HCT116 (cell line): ENCODE measurements at regions not wholly inside any gene's neighbourhood (a gene's known extent, or its start where the extent isn't known, plus 50 kb on each side); places are given as distances from the start of the nearest gene placed in this dataset.

ENCODE experiments used
- ATAC-seq: fragments of 200-7000 bp; cut with Tn5 transposase; 2 replicates; pipeline ENCODE4 v1.9.1; 2020; ENCODE audit warnings: mild to moderate bottlenecking, moderate library complexity
- BruUV-seq: library from RNA; stranded (reverse); fragments of 400-500 nt; replicated peaks from 2 replicates; lab custom pipeline; 2021; lab: Mats Ljungman, UMichigan
- CTCF ChIA-PET: fragments of 300-600 bp; sonication (Branson Sonifier 250); formaldehyde crosslinking; loops from one replicate; lab custom pipeline; 2021; ENCODE audit warnings: antibody characterized with exemption; lab: Charles Lee
- POLR2A ChIA-PET: fragments of 300-600, 350-600 bp; sonication (Branson Sonifier 250); formaldehyde crosslinking; loops from one replicate; lab custom pipeline; 2021; ENCODE audit warnings: antibody characterized with exemption; lab: Charles Lee
- RAD21 ChIA-PET, 2 experiments: fragments of 300-600 bp; sonication (Branson Sonifier 250); formaldehyde crosslinking; loops; one replicate each; lab custom pipeline; 2023; ENCODE audit warnings: low total read pairs in 2 of 2; ENCODE audit not compliant: uncharacterized antibody in 2 of 2, unreplicated experiment in 2 of 2, low non-redundant PET in 1 of 2; lab: Charles Lee
- DNase-seq: peaks from one replicate; pipeline ENCODE4 v3.0.0-alpha.2; 2010; ENCODE audit warnings: low read depth, low spot score
- H2AFZ ChIP-seq: fragments of 200-600 bp; shearing (Covaris generic), sonication (generic); 2 replicates; pipeline ENCODE4 v1.6.1; 2017; ENCODE audit warnings: low read depth, mixed run types, mixed read lengths, antibody characterized with exemption, low read length; ENCODE audit not compliant: poor library complexity, severe bottlenecking
- H3K27ac ChIP-seq: 2 replicates; pipeline ENCODE4 v1.5.1; 2012; ENCODE audit warnings: low read depth, low read length
- H3K27me3 ChIP-seq: fragments of 200-600 bp; sonication (generic); 2 replicates; pipeline ENCODE4 v1.6.1; 2016; ENCODE audit warnings: mixed run types, low read length, mixed read lengths; ENCODE audit not compliant: insufficient read depth
- H3K36me3 ChIP-seq, 2 experiments: fragments of 200-500 bp in 1 of 2; fragments of 200-600 bp in 1 of 2; sonication (Bioruptor generic) in 1 of 2; sonication (generic) in 1 of 2; 2 replicates each; pipeline versions ENCODE4 v1.5.1 to v1.6.1; 2014 to 2016; ENCODE audit warnings: low read length in 2 of 2, inconsistent platforms in 1 of 2, mixed read lengths in 1 of 2, mixed run types in 1 of 2; ENCODE audit not compliant: insufficient read depth in 2 of 2, control insufficient read depth in 1 of 2
- H3K4me1 ChIP-seq, 2 experiments: fragments of 200-600 bp in 1 of 2; sonication (generic) in 1 of 2; 2 replicates each; pipeline versions ENCODE4 v1.5.1 to v1.6.1; 2012 to 2017; ENCODE audit warnings: low read length in 2 of 2, inconsistent platforms in 1 of 2, mild to moderate bottlenecking in 1 of 2, mixed read lengths in 1 of 2, mixed run types in 1 of 2, moderate library complexity in 1 of 2; ENCODE audit not compliant: insufficient read depth in 2 of 2, control insufficient read depth in 1 of 2
- H3K4me2 ChIP-seq: fragments of 200-600 bp; sonication (generic); 2 replicates; pipeline ENCODE4 v1.6.1; 2017; ENCODE audit warnings: mixed run types, low read length, mixed read lengths
- H3K4me3 ChIP-seq, 2 experiments: fragments of 200-600 bp in 1 of 2; sonication (generic) in 1 of 2; replicated peaks in 1 of 2; 2 replicates each; pipeline ENCODE4 v1.5.1; 2011 to 2016; ENCODE audit warnings: low read length in 2 of 2, control low read depth in 1 of 2, low read depth in 1 of 2, mild to moderate bottlenecking in 1 of 2, mixed read lengths in 1 of 2, mixed run types in 1 of 2
- H3K79me2 ChIP-seq: fragments of 200-600 bp; sonication (generic); 2 replicates; pipeline ENCODE4 v1.6.1; 2017; ENCODE audit warnings: mild to moderate bottlenecking, mixed run types, low read length, moderate library complexity, mixed read lengths; ENCODE audit not compliant: insufficient read depth
- H3K9ac ChIP-seq: fragments of 200-600 bp; sonication (generic); 2 replicates; pipeline ENCODE4 v1.6.1; 2016; ENCODE audit warnings: low read length, mixed read lengths
- H3K9me2 ChIP-seq: fragments of 200-600 bp; sonication (generic), shearing (Covaris generic); 2 replicates; pipeline ENCODE4 v1.6.1; 2017; ENCODE audit warnings: mixed run types, mild to moderate bottlenecking, moderate library complexity; ENCODE audit not compliant: insufficient read depth
- H3K9me3 ChIP-seq, 2 experiments: fragments of 200-500 bp in 1 of 2; fragments of 200-600 bp in 1 of 2; sonication (Bioruptor generic) in 1 of 2; sonication (generic) in 1 of 2; 2 replicates each; pipeline ENCODE4 v1.6.1; 2014 to 2017; ENCODE audit warnings: low read length in 2 of 2, mixed read lengths in 2 of 2, inconsistent platforms in 1 of 2, low read depth in 1 of 2, mild to moderate bottlenecking in 1 of 2, mixed run types in 1 of 2, moderate library complexity in 1 of 2; ENCODE audit not compliant: control insufficient read depth in 1 of 2, insufficient read depth in 1 of 2
- H4K20me1 ChIP-seq: fragments of 200-600 bp; sonication (generic), shearing (Covaris generic); 2 replicates; pipeline ENCODE4 v1.6.1; 2017; ENCODE audit warnings: mixed run types, mild to moderate bottlenecking, moderate library complexity; ENCODE audit not compliant: insufficient read depth
- EZH2phosphoT487 ChIP-seq: fragments of 200-600 bp; IDR thresholded peaks from 2 replicates; pipeline ENCODE4 v1.6.1; 2018; ENCODE audit warnings: antibody characterized with exemption, borderline replicate concordance
- JUND ChIP-seq: IDR thresholded peaks from 2 replicates; pipeline ENCODE4 v1.6.1; 2012
- POLR2A ChIP-seq: IDR thresholded peaks from 2 replicates; pipeline ENCODE4 v1.7.0; 2011; ENCODE audit warnings: borderline replicate concordance; ENCODE audit not compliant: insufficient read depth, insufficient read length; ENCODE audit errors: extremely low read depth
- POLR2AphosphoS5 ChIP-seq: IDR thresholded peaks from 2 replicates; pipeline ENCODE4 v1.6.1; 2011; ENCODE audit warnings: mild to moderate bottlenecking, low read depth, low read length, moderate library complexity
- REST ChIP-seq: IDR thresholded peaks from 2 replicates; pipeline ENCODE4 v1.6.1; 2012; ENCODE audit warnings: low read depth
- SIN3A ChIP-seq: IDR thresholded peaks from 2 replicates; pipeline ENCODE4 v1.6.1; 2012; ENCODE audit warnings: low read depth
- TCF7L2 ChIP-seq: IDR thresholded peaks from 2 replicates; pipeline ENCODE4 v1.7.0; 2011; ENCODE audit warnings: borderline replicate concordance, inconsistent platforms; ENCODE audit not compliant: insufficient read depth, insufficient read length; ENCODE audit errors: extremely low read depth
- YY1 ChIP-seq: IDR thresholded peaks from 2 replicates; pipeline ENCODE4 v1.6.1; 2011; ENCODE audit warnings: low read length, low read depth, moderate library complexity, mild to moderate bottlenecking; ENCODE audit not compliant: insufficient replicate concordance; ENCODE audit errors: extremely low read depth
- ZNF274 ChIP-seq: fragments of 200-500 bp; sonication (Bioruptor generic); IDR thresholded peaks from 2 replicates; pipeline ENCODE4 v1.6.1; 2014; ENCODE audit warnings: mild to moderate bottlenecking, low read depth, low read length, inconsistent platforms
- intact Hi-C: fragments of 100-400 bp; cut with micrococcal nuclease; formaldehyde crosslinking; loops from 2 replicates; pipeline ENCODE4 v1.10.0; 2022
- TF ChIP-seq, protein P1 (sequence below): IDR thresholded peaks from 2 replicates; pipeline ENCODE4 v1.6.1; 2011; ENCODE audit warnings: mild to moderate bottlenecking, low read length, moderate library complexity; ENCODE audit not compliant: insufficient replicate concordance; ENCODE audit errors: extremely low read depth

GRCh38 chr2:19751631-19752030, 150.2 kb downstream of the TTC32 start:
- POLR2A ChIA-PET, result no interaction called here
- no peak for TF ChIP-seq POLR2AphosphoS5
- TF ChIP-seq ZNF274, result no peak
- TF ChIP-seq EZH2phosphoT487, result no peak
- no peak for TF ChIP-seq SIN3A
- no peak for TF ChIP-seq TCF7L2
- TF ChIP-seq REST, result no peak
- TF ChIP-seq JUND, result no peak
- no peak for TF ChIP-seq YY1
- TF ChIP-seq, protein P1, sequence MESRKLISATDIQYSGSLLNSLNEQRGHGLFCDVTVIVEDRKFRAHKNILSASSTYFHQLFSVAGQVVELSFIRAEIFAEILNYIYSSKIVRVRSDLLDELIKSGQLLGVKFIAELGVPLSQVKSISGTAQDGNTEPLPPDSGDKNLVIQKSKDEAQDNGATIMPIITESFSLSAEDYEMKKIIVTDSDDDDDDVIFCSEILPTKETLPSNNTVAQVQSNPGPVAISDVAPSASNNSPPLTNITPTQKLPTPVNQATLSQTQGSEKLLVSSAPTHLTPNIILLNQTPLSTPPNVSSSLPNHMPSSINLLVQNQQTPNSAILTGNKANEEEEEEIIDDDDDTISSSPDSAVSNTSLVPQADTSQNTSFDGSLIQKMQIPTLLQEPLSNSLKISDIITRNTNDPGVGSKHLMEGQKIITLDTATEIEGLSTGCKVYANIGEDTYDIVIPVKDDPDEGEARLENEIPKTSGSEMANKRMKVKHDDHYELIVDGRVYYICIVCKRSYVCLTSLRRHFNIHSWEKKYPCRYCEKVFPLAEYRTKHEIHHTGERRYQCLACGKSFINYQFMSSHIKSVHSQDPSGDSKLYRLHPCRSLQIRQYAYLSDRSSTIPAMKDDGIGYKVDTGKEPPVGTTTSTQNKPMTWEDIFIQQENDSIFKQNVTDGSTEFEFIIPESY, result no peak
- TF ChIP-seq POLR2A, result no peak
- TF ChIP-seq, all 23 proteins: peak for 0
- RAD21 ChIA-PET, result no interaction called here

More at GRCh38 chr2:19751631-19752030, 150.2 kb downstream of the TTC32 start:
- Histone ChIP-seq H2AFZ (no peak overlapping the region), H3K4me2 (no peak overlapping the region), H4K20me1 (no peaks in the 10 kb centered on the region), H3K36me3 (no peaks in the 10 kb centered on the region), H3K27ac (no peak overlapping the region), H3K79me2 (no peaks in the 10 kb centered on the region), H3K4me3 (no peak overlapping the region), H3K9me2 (no peaks in the 10 kb centered on the region), H3K9me3 (no peaks in the 10 kb centered on the region), H3K4me1 (peaks cover 0 to 10% of the 10 kb centered on the region in 2 experiments; a peak in 1 of 4 replicates), H3K27me3 (peaks cover 5% of the 10 kb centered on the region; the same call in 1 of the 2 replicates), H3K9ac (no peak overlapping the region)
- intact Hi-C loops, result no loop called here
- no TSS peak for BruUV-seq
- CTCF ChIA-PET, result no interaction called here
- DNase-seq (no peak), ATAC-seq (no peak)
